ENCODE measurements at regions not wholly inside any gene's neighbourhood (a gene's known extent, or its start where the extent isn't known, plus 50 kb on each side); places are given as distances from the start of the nearest gene placed in this dataset.
A peak's percentile ranks its signal among the peaks of the same experiment; 100 is the strongest.
"Not testable (repeated sequence)": the region's sequence is repeated elsewhere in the genome, so short reads cannot be mapped to it uniquely, and the experiment has no call there.

- intact Hi-C loops (cut with DNase I); DNase-seq (ENCODE audit: low spot score): not testable (repeated sequence)
Observed at GRCh38 chr16:29169295-29169994, 184.6 kb downstream of the LAT start.

- DNase-seq (ENCODE audit: low spot score); intact Hi-C loops (cut with DNase I): not testable (repeated sequence)
Observed at GRCh38 chr16:29168515-29169259, 183.8 kb downstream of the LAT start.

- intact Hi-C loops (cut with DNase I); DNase-seq (ENCODE audit: low spot score): not testable (repeated sequence)
Observed at GRCh38 chr16:29164442-29165089, 179.7 kb downstream of the LAT start.

GRCh38 chr16:29160171-29160570 is 175.3 kb downstream of the LAT start:
- intact Hi-C loops (cut with DNase I), result not testable (repeated sequence)

GRCh38 chr16:29159603-29160002 is 174.8 kb downstream of the LAT start:
- not testable (repeated sequence) for DNase-seq (ENCODE audit: low spot score)
- intact Hi-C loops (cut with DNase I), result loop anchor here in 1 of 2 donors (5.0 kb wide), 1 partner anchor 1218 kb away; no protein-coding TSS in a partner anchor

More at GRCh38 chr16:29160171-29160570, 175.3 kb downstream of the LAT start:
- not testable (repeated sequence) for DNase-seq (ENCODE audit: low spot score)

GRCh38 chr16:29158785-29159184 is 173.9 kb downstream of the LAT start:
- intact Hi-C loops (cut with DNase I), result loop anchor here in 1 of 2 donors (5.0 kb wide), 1 partner anchor 1219 kb away; no protein-coding TSS in a partner anchor
- peak; percentile 89 for DNase-seq (ENCODE audit: low spot score)

- peak; percentile 82 for DNase-seq (ENCODE audit: low spot score)
- intact Hi-C loops (cut with DNase I), result loop anchor here in 1 of 2 donors (5.0 kb wide), 1 partner anchor 1219 kb away; no protein-coding TSS in a partner anchor
Observed at GRCh38 chr16:29158031-29158784, 173.4 kb downstream of the LAT start.

- DNase-seq (ENCODE audit: low spot score), result not testable (repeated sequence)
- intact Hi-C loops (cut with DNase I), result loop anchor here in 1 of 2 donors (5.0 kb wide), 1 partner anchor 1220 kb away; no protein-coding TSS in a partner anchor
Observed at GRCh38 chr16:29157051-29157923, 172.4 kb downstream of the LAT start.

- no peak for DNase-seq (ENCODE audit: low spot score)
- intact Hi-C loops (cut with DNase I), result loop anchor here in 1 of 2 donors (5.0 kb wide), 1 partner anchor 1221 kb away; no protein-coding TSS in a partner anchor
Observed at GRCh38 chr16:29156511-29156910, 171.7 kb downstream of the LAT start.

- intact Hi-C loops (cut with DNase I), result loop anchor here in 1 of 2 donors (5.0 kb wide), 1 partner anchor 1221 kb away; no protein-coding TSS in a partner anchor
- not testable (repeated sequence) for DNase-seq (ENCODE audit: low spot score)
Observed at GRCh38 chr16:29155866-29156200, 171.0 kb downstream of the LAT start.

- not testable (repeated sequence) for DNase-seq (ENCODE audit: low spot score)
- intact Hi-C loops (cut with DNase I), result loop anchor here in 1 of 2 donors (5.0 kb wide), 1 partner anchor 1222 kb away; no protein-coding TSS in a partner anchor
Observed at GRCh38 chr16:29155131-29155865, 170.4 kb downstream of the LAT start.

GRCh38 chr16:29154676-29155121 is 169.8 kb downstream of the LAT start:
- no peak for DNase-seq (ENCODE audit: low spot score)
- intact Hi-C loops (cut with DNase I), result loop anchor here in 1 of 2 donors (5.0 kb wide), 1 partner anchor 1223 kb away; no protein-coding TSS in a partner anchor

GRCh38 chr16:29154088-29154487 is 169.2 kb downstream of the LAT start:
- intact Hi-C loops (cut with DNase I), result no loop called here

GRCh38 chr16:29153307-29153706 is 168.5 kb downstream of the LAT start:
- DNase-seq (ENCODE audit: low spot score); intact Hi-C loops (cut with DNase I): not testable (repeated sequence)

More at GRCh38 chr16:29154088-29154487, 169.2 kb downstream of the LAT start:
- DNase-seq (ENCODE audit: low spot score), result no peak

GRCh38 chr16:29152544-29153031 is 167.7 kb downstream of the LAT start:
- DNase-seq (ENCODE audit: low spot score); intact Hi-C loops (cut with DNase I): not testable (repeated sequence)

GRCh38 chr16:29151317-29151716 is 166.5 kb downstream of the LAT start:
- intact Hi-C loops (cut with DNase I), result no loop called here
- no peak for DNase-seq (ENCODE audit: low spot score)

- DNase-seq (ENCODE audit: low spot score); intact Hi-C loops (cut with DNase I): not testable (repeated sequence)
Observed at GRCh38 chr16:29149912-29150311, 165.1 kb downstream of the LAT start.

All from posterior vena cava (tissue), 2 donors.